DOHH2 (cell line): ENCODE measurements at regions not wholly inside any gene's neighbourhood (a gene's known extent, or its start where the extent isn't known, plus 50 kb on each side); places are given as distances from the start of the nearest gene placed in this dataset.

Experiments used
- H3F3A ChIP-seq: fragments of 200-600 bp; sonication (generic), shearing (Covaris generic); 2 replicates; pipeline ENCODE4 v1.6.0; 2016; ENCODE audit warnings: antibody characterized with exemption, mild to moderate bottlenecking; ENCODE audit not compliant: control insufficient read depth, insufficient read depth
- H3K27ac ChIP-seq: fragments of 200-600 bp; sonication (generic); 2 replicates; pipeline ENCODE4 v1.5.1; 2014; ENCODE audit warnings: low read depth, mild to moderate bottlenecking, low read length, moderate library complexity
- H3K27me3 ChIP-seq: fragments of 200-600 bp; sonication (generic); 2 replicates; pipeline ENCODE4 v1.6.1; 2014; ENCODE audit warnings: mild to moderate bottlenecking, low read length, mixed read lengths; ENCODE audit not compliant: control insufficient read depth
- H3K36me3 ChIP-seq: fragments of 200-600 bp; sonication (generic); 2 replicates; pipeline ENCODE4 v1.6.1; 2014; ENCODE audit warnings: mild to moderate bottlenecking, low read length, moderate library complexity, mixed read lengths; ENCODE audit not compliant: control insufficient read depth
- H3K4me1 ChIP-seq: fragments of 200-600 bp; sonication (generic); 2 replicates; pipeline ENCODE4 v1.6.1; 2014; ENCODE audit warnings: mild to moderate bottlenecking, low read length, mixed read lengths; ENCODE audit not compliant: control insufficient read depth
- H3K4me2 ChIP-seq: fragments of 200-600 bp; sonication (generic); 2 replicates; pipeline ENCODE4 v1.6.0; 2014; ENCODE audit warnings: mild to moderate bottlenecking, low read length, moderate library complexity
- H3K4me3 ChIP-seq: fragments of 200-600 bp; sonication (generic); 2 replicates; pipeline ENCODE4 v1.5.1; 2014; ENCODE audit warnings: mild to moderate bottlenecking, low read length, mixed read lengths
- H3K79me2 ChIP-seq: fragments of 200-600 bp; sonication (generic); 2 replicates; pipeline ENCODE4 v1.6.1; 2014; ENCODE audit warnings: mild to moderate bottlenecking, low read length, mixed read lengths; ENCODE audit not compliant: control insufficient read depth
- H3K9me2 ChIP-seq: fragments of 200-600 bp; sonication (generic); replicated peaks from 2 replicates; pipeline ENCODE4 v1.6.1; 2014; ENCODE audit warnings: mild to moderate bottlenecking, low read length, mixed read lengths; ENCODE audit not compliant: control insufficient read depth
- H3K9me3 ChIP-seq: fragments of 200-600 bp; sonication (generic); 2 replicates; pipeline ENCODE4 v1.6.1; 2014; ENCODE audit warnings: antibody characterized with exemption, low read length, mixed read lengths; ENCODE audit not compliant: control insufficient read depth, insufficient read depth
- H4K20me1 ChIP-seq: fragments of 200-600 bp; sonication (generic); 2 replicates; pipeline ENCODE4 v1.6.0; 2014; ENCODE audit warnings: low read depth, mild to moderate bottlenecking, antibody characterized with exemption, low read length, moderate library complexity; ENCODE audit not compliant: control insufficient read depth, insufficient read depth
- CTCF ChIP-seq: fragments of 200-600 bp; sonication (generic); IDR thresholded peaks from one replicate; pipeline ENCODE4 v1.5.1; 2014; ENCODE audit warnings: antibody characterized with exemption, mild to moderate bottlenecking, low read depth, low read length; ENCODE audit not compliant: poor library complexity, severe bottlenecking
- EZH2phosphoT487 ChIP-seq: fragments of 200-600 bp; sonication (generic); IDR thresholded peaks from 2 replicates; pipeline ENCODE4 v1.6.1; 2017; ENCODE audit warnings: borderline replicate concordance, mild to moderate bottlenecking, antibody characterized with exemption, low read length, moderate library complexity, mixed read lengths

- H3K27ac ChIP-seq, result no peak overlapping the region
- H3K9me3 ChIP-seq, result no peaks in the 10 kb centered on the region
- no peaks in the 10 kb centered on the region for H3F3A ChIP-seq
- H3K9me2 ChIP-seq, result no peaks in the 10 kb centered on the region
- H3K4me2 ChIP-seq, result no peak overlapping the region
- no peak overlapping the region for H3K4me3 ChIP-seq
- H3K79me2 ChIP-seq, result no peaks in the 10 kb centered on the region
- H3K4me1 ChIP-seq, result peaks cover 2% of the 10 kb centered on the region; the same call in 1 of the 2 replicates
- H4K20me1 ChIP-seq, result no peaks in the 10 kb centered on the region
- no peaks in the 10 kb centered on the region for H3K36me3 ChIP-seq
- H3K27me3 ChIP-seq, result peaks cover 16% of the 10 kb centered on the region; the same call in 1 of the 2 replicates
- TF ChIP-seq CTCF, result no peak
- TF ChIP-seq EZH2phosphoT487, result no peak
Observed at GRCh38 chr3:43789028-43789427, 98.3 kb downstream of the ABHD5 start.

- Histone ChIP-seq H4K20me1 (no peaks in the 10 kb centered on the region), H3K9me2 (no peaks in the 10 kb centered on the region), H3K27ac (no peak overlapping the region), H3K27me3 (peaks cover 16% of the 10 kb centered on the region; the same call in 1 of the 2 replicates), H3K4me2 (no peak overlapping the region), H3K79me2 (no peaks in the 10 kb centered on the region), H3K4me1 (peaks cover 7% of the 10 kb centered on the region; the same call in 1 of the 2 replicates), H3F3A (no peaks in the 10 kb centered on the region), H3K36me3 (no peaks in the 10 kb centered on the region), H3K9me3 (no peaks in the 10 kb centered on the region), H3K4me3 (no peak overlapping the region)
- TF ChIP-seq CTCF (no peak), EZH2phosphoT487 (no peak)
Observed at GRCh38 chr3:43790060-43790459, 99.3 kb downstream of the ABHD5 start.

GRCh38 chr3:43790476-43790875, 99.7 kb downstream of the ABHD5 start:
- Histone ChIP-seq H3K36me3 (no peaks in the 10 kb centered on the region), H3K9me3 (no peaks in the 10 kb centered on the region), H3K4me1 (peaks cover 7% of the 10 kb centered on the region; the same call in 1 of the 2 replicates), H3K4me2 (no peak overlapping the region), H3K79me2 (no peaks in the 10 kb centered on the region), H3F3A (no peaks in the 10 kb centered on the region), H3K4me3 (no peak overlapping the region), H3K27ac (no peak overlapping the region), H4K20me1 (no peaks in the 10 kb centered on the region), H3K27me3 (peaks cover 16% of the 10 kb centered on the region; the same call in 1 of the 2 replicates), H3K9me2 (no peaks in the 10 kb centered on the region)
- TF ChIP-seq CTCF (no peak), EZH2phosphoT487 (no peak)
